SK-N-SH (cell line): ENCODE measurements at regions not wholly inside any gene's neighbourhood (a gene's known extent, or its start where the extent isn't known, plus 50 kb on each side); places are given as distances from the start of the nearest gene placed in this dataset.

Source experiments
- CTCF ChIA-PET: fragments of 300-600, 350-600 bp; formaldehyde crosslinking; extraction: SDS; loops from one replicate; lab custom pipeline; 2021; lab: Yijun Ruan, JAX
- POLR2A ChIA-PET: fragments of 350-600 bp; sonication (Branson Sonifier 250); formaldehyde crosslinking; extraction: SDS; loops from one replicate; lab custom pipeline; 2020; ENCODE audit warnings: antibody characterized with exemption, inconsistent platforms; lab: Yijun Ruan, JAX
- DNase-seq: peaks from one replicate; pipeline ENCODE4 v3.0.0; 2012
- H2AFZ ChIP-seq: fragments of 200-600 bp; sonication (generic); 2 replicates; pipeline ENCODE4 v1.8.1; 2016; ENCODE audit warnings: antibody characterized with exemption, mild to moderate bottlenecking, low read depth
- H3F3A ChIP-seq: fragments of 200-600 bp; sonication (generic); replicated peaks from 2 replicates; pipeline ENCODE3; 2016; ENCODE audit warnings: antibody characterized with exemption, mild to moderate bottlenecking; ENCODE audit not compliant: insufficient read depth
- H3K27ac ChIP-seq, 2 experiments: fragments of 200-500 bp in 1 of 2; fragments of 200-600 bp in 1 of 2; sonication (Bioruptor generic) in 1 of 2; sonication (generic), shearing (Covaris generic) in 1 of 2; 2 replicates each; pipeline versions ENCODE4 v1.5.1 to v1.6.1; 2014 to 2016; ENCODE audit warnings: low read depth in 2 of 2, inconsistent platforms in 1 of 2, low read length in 1 of 2, mild to moderate bottlenecking in 1 of 2, mixed read lengths in 1 of 2
- H3K27me3 ChIP-seq: fragments of 200-600 bp; sonication (generic), shearing (Covaris generic); 2 replicates; pipeline ENCODE4 v1.6.1; 2016; ENCODE audit warnings: mixed run types; ENCODE audit not compliant: insufficient read depth
- H3K36me3 ChIP-seq, 2 experiments: fragments of 200-500 bp in 1 of 2; fragments of 200-600 bp in 1 of 2; sonication (Bioruptor generic) in 1 of 2; sonication (generic) in 1 of 2; replicated peaks in 1 of 2; 2 replicates each; pipeline versions ENCODE3 to v1.5.1; 2014 to 2016; ENCODE audit warnings: low read length in 1 of 2, mild to moderate bottlenecking in 1 of 2; ENCODE audit not compliant: insufficient read depth in 2 of 2, control insufficient read depth in 1 of 2
- H3K4me1 ChIP-seq, 2 experiments: fragments of 200-500 bp in 1 of 2; fragments of 200-600 bp in 1 of 2; sonication (Bioruptor generic) in 1 of 2; sonication (generic), shearing (Covaris generic) in 1 of 2; 2 replicates each; pipeline versions ENCODE4 v1.5.1 to v1.6.1; 2014 to 2016; ENCODE audit warnings: low read depth in 1 of 2, low read length in 1 of 2, mixed run types in 1 of 2; ENCODE audit not compliant: insufficient read depth in 2 of 2, control insufficient read depth in 1 of 2
- H3K4me2 ChIP-seq: fragments of 200-600 bp; sonication (generic), shearing (Covaris generic); 2 replicates; pipeline ENCODE4 v1.6.1; 2017; ENCODE audit warnings: mixed run types
- H3K4me3 ChIP-seq, 2 experiments: fragments of 200-500 bp in 1 of 2; fragments of 200-600 bp in 1 of 2; sonication (Bioruptor generic) in 1 of 2; sonication (generic), shearing (Covaris generic) in 1 of 2; 2 replicates each; pipeline versions ENCODE4 v1.5.1 to v1.8.1; 2014 to 2016; ENCODE audit warnings: low read depth in 2 of 2, inconsistent platforms in 1 of 2, low read length in 1 of 2, mild to moderate bottlenecking in 1 of 2, mixed read lengths in 1 of 2, moderate library complexity in 1 of 2
- H3K79me2 ChIP-seq: fragments of 200-600 bp; sonication (generic); 2 replicates; pipeline ENCODE4 v1.8.1; 2017; ENCODE audit warnings: mild to moderate bottlenecking; ENCODE audit not compliant: insufficient read depth
- H3K9ac ChIP-seq: fragments of 200-600 bp; sonication (generic); 2 replicates; pipeline ENCODE4 v1.6.1; 2017; ENCODE audit warnings: mixed run types
- H3K9me2 ChIP-seq: fragments of 200-600 bp; sonication (generic); 2 replicates; pipeline ENCODE4 v1.6.1; 2017; ENCODE audit warnings: mixed run types
- H3K9me3 ChIP-seq: fragments of 200-600 bp; sonication (generic); 2 replicates; pipeline ENCODE4 v1.6.1; 2017; ENCODE audit warnings: mixed run types, mild to moderate bottlenecking, moderate library complexity
- H4K20me1 ChIP-seq: fragments of 200-600 bp; sonication (generic); 2 replicates; pipeline ENCODE4 v1.6.1; 2017; ENCODE audit warnings: mild to moderate bottlenecking, mixed run types; ENCODE audit not compliant: insufficient read depth
- ELF1 ChIP-seq: IDR thresholded peaks from 2 replicates; pipeline ENCODE4 v1.4.0; 2012
- EP300 ChIP-seq, 2 experiments: IDR thresholded peaks; 2 replicates each; pipeline versions ENCODE4 v1.4.0 to v1.6.1; 2012; ENCODE audit warnings: borderline replicate concordance in 1 of 2, low read depth in 1 of 2, low read length in 1 of 2
- EZH2phosphoT487 ChIP-seq: fragments of 200-600 bp; sonication (generic); IDR thresholded peaks from 2 replicates; pipeline ENCODE4 v1.6.1; 2017; ENCODE audit warnings: low read depth, mixed run types, mild to moderate bottlenecking, antibody characterized with exemption, moderate library complexity, borderline replicate concordance
- FOSL2 ChIP-seq: IDR thresholded peaks from 2 replicates; pipeline ENCODE4 v1.4.0; 2012; ENCODE audit warnings: low read depth, mild to moderate bottlenecking, moderate library complexity, borderline replicate concordance
- FOXJ3 ChIP-seq: sonication (generic); formaldehyde crosslinking; IDR thresholded peaks from 2 replicates; pipeline ENCODE4 v1.5.1; 2020; ENCODE audit warnings: mild to moderate bottlenecking, missing genetic modification reagents
- JUND ChIP-seq: IDR thresholded peaks from 2 replicates; pipeline ENCODE4 v1.4.0; 2012
- MEF2A ChIP-seq: IDR thresholded peaks from 2 replicates; pipeline ENCODE4 v1.4.0; 2012; ENCODE audit warnings: low read depth, borderline replicate concordance
- POLR2AphosphoS5 ChIP-seq: IDR thresholded peaks from 2 replicates; pipeline ENCODE4 v1.6.1; 2012; ENCODE audit warnings: low read depth, low read length
- RCOR1 ChIP-seq: fragments of 150-350 bp; IDR thresholded peaks from 2 replicates; pipeline ENCODE4 v1.6.1; 2017; ENCODE audit warnings: antibody characterized with exemption, low read length
- RXRA ChIP-seq: IDR thresholded peaks from 2 replicates; pipeline ENCODE4 v1.4.0; 2012; ENCODE audit warnings: low read depth, mild to moderate bottlenecking, borderline replicate concordance
- SIN3A ChIP-seq: IDR thresholded peaks from 2 replicates; pipeline ENCODE4 v1.6.1; 2012; ENCODE audit warnings: low read depth, mild to moderate bottlenecking, low read length, moderate library complexity, borderline replicate concordance
- TAF1 ChIP-seq: IDR thresholded peaks from 2 replicates; pipeline ENCODE4 v1.6.1; 2012; ENCODE audit warnings: low read depth, mild to moderate bottlenecking, low read length, moderate library complexity, borderline replicate concordance
- TEAD4 ChIP-seq: IDR thresholded peaks from 2 replicates; pipeline ENCODE4 v1.4.0; 2012; ENCODE audit warnings: mild to moderate bottlenecking, borderline replicate concordance; ENCODE audit not compliant: insufficient read depth
- WGBS: methylation state at CpG from one replicate; pipeline ENCODE4 v1.1.6; 2017; ENCODE audit warnings: low lambda C conversion rate; 5-methylcytosine and 5-hydroxymethylcytosine counted together
- TF ChIP-seq, protein P1 (sequence below): IDR thresholded peaks from 2 replicates; pipeline ENCODE4 v1.4.0; 2012; ENCODE audit warnings: low read depth, borderline replicate concordance
- TF ChIP-seq, protein P2 (sequence below): fragments of 150-350 bp; IDR thresholded peaks from 2 replicates; pipeline ENCODE4 v1.6.1; 2017; ENCODE audit warnings: antibody characterized with exemption, low read length, low read depth, borderline replicate concordance
- TF ChIP-seq, protein P3 (sequence below): IDR thresholded peaks from 2 replicates; pipeline ENCODE4; 2012
- TF ChIP-seq, protein P4 (sequence below): IDR thresholded peaks from 2 replicates; pipeline ENCODE4 v1.4.0; 2012; ENCODE audit warnings: low read depth, borderline replicate concordance
- TF ChIP-seq, protein P5 (sequence below): fragments of 200-600 bp; sonication (generic); IDR thresholded peaks from 2 replicates; pipeline ENCODE4 v1.6.1; 2017; ENCODE audit warnings: antibody characterized with exemption, mild to moderate bottlenecking, moderate library complexity

DNA sequence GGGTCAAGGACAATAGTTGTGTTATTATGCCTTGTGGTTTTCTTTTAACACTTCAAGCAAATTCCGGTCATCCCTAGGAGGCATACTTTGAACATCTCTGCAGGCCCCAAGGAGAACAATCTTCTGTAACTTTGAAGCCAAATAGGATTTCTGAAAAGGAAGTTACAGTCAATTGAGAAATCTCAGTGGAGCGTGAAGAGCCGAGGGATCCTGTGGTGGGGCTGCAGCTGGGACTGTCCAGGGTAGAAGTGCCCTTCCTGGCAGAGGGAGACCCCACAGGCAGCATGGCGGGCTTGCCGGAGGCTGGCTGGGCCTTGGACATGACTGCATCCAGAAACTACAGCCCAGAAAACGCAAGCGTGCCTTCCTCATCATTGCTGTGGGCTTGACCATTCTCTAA is 179.7 kb downstream of the PTPN20 start:
- H3K27ac ChIP-seq = no peak overlapping the region
- no peaks in the 10 kb centered on the region for H3F3A ChIP-seq
- no peak for DNase-seq
- H3K79me2 ChIP-seq = no peaks in the 10 kb centered on the region
- ChIA-PET POLR2A (no interaction called here), CTCF (interaction anchor here (2.5 kb wide), 1 partner anchor 66 kb away, joined by 7 read pairs; no protein-coding TSS in a partner anchor)
- WGBS = 58% methylated on average over 7 of the region's 7 CpGs
- H3K9me2 ChIP-seq = no peaks in the 10 kb centered on the region
- H3K36me3 ChIP-seq = no peaks in the 10 kb centered on the region
- no peak overlapping the region for H3K4me3 ChIP-seq
- no peaks in the 10 kb centered on the region for H3K27me3 ChIP-seq
- H2AFZ ChIP-seq = no peak overlapping the region
- H3K4me2 ChIP-seq = no peak overlapping the region
- no peak overlapping the region for H3K9ac ChIP-seq
- no peaks in the 10 kb centered on the region for H3K9me3 ChIP-seq
- no peaks in the 10 kb centered on the region for H4K20me1 ChIP-seq
- TF ChIP-seq TEAD4 = no peak
- TF ChIP-seq, protein P1, sequence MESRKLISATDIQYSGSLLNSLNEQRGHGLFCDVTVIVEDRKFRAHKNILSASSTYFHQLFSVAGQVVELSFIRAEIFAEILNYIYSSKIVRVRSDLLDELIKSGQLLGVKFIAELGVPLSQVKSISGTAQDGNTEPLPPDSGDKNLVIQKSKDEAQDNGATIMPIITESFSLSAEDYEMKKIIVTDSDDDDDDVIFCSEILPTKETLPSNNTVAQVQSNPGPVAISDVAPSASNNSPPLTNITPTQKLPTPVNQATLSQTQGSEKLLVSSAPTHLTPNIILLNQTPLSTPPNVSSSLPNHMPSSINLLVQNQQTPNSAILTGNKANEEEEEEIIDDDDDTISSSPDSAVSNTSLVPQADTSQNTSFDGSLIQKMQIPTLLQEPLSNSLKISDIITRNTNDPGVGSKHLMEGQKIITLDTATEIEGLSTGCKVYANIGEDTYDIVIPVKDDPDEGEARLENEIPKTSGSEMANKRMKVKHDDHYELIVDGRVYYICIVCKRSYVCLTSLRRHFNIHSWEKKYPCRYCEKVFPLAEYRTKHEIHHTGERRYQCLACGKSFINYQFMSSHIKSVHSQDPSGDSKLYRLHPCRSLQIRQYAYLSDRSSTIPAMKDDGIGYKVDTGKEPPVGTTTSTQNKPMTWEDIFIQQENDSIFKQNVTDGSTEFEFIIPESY = no peak
- no peak for TF ChIP-seq FOSL2
- TF ChIP-seq TAF1 = no peak
- TF ChIP-seq, protein P2, sequence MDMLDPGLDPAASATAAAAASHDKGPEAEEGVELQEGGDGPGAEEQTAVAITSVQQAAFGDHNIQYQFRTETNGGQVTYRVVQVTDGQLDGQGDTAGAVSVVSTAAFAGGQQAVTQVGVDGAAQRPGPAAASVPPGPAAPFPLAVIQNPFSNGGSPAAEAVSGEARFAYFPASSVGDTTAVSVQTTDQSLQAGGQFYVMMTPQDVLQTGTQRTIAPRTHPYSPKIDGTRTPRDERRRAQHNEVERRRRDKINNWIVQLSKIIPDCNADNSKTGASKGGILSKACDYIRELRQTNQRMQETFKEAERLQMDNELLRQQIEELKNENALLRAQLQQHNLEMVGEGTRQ = no peak
- no peak for TF ChIP-seq RCOR1
- no peak for TF ChIP-seq EZH2phosphoT487
- TF ChIP-seq, protein P3, sequence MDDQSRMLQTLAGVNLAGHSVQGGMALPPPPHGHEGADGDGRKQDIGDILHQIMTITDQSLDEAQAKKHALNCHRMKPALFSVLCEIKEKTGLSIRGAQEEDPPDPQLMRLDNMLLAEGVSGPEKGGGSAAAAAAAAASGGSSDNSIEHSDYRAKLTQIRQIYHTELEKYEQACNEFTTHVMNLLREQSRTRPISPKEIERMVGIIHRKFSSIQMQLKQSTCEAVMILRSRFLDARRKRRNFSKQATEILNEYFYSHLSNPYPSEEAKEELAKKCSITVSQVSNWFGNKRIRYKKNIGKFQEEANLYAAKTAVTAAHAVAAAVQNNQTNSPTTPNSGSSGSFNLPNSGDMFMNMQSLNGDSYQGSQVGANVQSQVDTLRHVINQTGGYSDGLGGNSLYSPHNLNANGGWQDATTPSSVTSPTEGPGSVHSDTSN = no peak
- TF ChIP-seq, protein P4, sequence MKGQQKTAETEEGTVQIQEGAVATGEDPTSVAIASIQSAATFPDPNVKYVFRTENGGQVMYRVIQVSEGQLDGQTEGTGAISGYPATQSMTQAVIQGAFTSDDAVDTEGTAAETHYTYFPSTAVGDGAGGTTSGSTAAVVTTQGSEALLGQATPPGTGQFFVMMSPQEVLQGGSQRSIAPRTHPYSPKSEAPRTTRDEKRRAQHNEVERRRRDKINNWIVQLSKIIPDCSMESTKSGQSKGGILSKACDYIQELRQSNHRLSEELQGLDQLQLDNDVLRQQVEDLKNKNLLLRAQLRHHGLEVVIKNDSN = no peak
- TF ChIP-seq ELF1 = no peak
- no peak for TF ChIP-seq EP300 (IDR thresholded peaks at IDR 0.05; ENCODE audit: borderline replicate concordance in 1 of 2, low read depth in 1 of 2, low read length in 1 of 2)
- TF ChIP-seq MEF2A = no peak
- no peak for TF ChIP-seq JUND
- TF ChIP-seq RXRA = no peak
- no peak for TF ChIP-seq SIN3A
- TF ChIP-seq, protein P5, sequence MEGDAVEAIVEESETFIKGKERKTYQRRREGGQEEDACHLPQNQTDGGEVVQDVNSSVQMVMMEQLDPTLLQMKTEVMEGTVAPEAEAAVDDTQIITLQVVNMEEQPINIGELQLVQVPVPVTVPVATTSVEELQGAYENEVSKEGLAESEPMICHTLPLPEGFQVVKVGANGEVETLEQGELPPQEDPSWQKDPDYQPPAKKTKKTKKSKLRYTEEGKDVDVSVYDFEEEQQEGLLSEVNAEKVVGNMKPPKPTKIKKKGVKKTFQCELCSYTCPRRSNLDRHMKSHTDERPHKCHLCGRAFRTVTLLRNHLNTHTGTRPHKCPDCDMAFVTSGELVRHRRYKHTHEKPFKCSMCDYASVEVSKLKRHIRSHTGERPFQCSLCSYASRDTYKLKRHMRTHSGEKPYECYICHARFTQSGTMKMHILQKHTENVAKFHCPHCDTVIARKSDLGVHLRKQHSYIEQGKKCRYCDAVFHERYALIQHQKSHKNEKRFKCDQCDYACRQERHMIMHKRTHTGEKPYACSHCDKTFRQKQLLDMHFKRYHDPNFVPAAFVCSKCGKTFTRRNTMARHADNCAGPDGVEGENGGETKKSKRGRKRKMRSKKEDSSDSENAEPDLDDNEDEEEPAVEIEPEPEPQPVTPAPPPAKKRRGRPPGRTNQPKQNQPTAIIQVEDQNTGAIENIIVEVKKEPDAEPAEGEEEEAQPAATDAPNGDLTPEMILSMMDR = no peak
- TF ChIP-seq FOXJ3 (CRISPR knock-in tag) = no peak
- no peak for TF ChIP-seq POLR2AphosphoS5
- peaks cover 0 to 9% of the 10 kb centered on the region in 2 experiments; a peak in 1 of 4 replicates for H3K4me1 ChIP-seq
